DND-41 (cell line): ENCODE measurements at regions not wholly inside any gene's neighbourhood (a gene's known extent, or its start where the extent isn't known, plus 50 kb on each side); places are given as distances from the start of the nearest gene placed in this dataset.

Experiments
- ATAC-seq: fragments of 200-7000 bp; cut with Tn5 transposase; 3 replicates; pipeline ENCODE4 v1.9.1; 2021; ENCODE audit warnings: low read depth; ENCODE audit not compliant: insufficient read depth
- DNase-seq: peaks from one replicate; pipeline ENCODE4 v3.0.0-alpha.2; 2020
- H2AFZ ChIP-seq: 2 replicates; pipeline ENCODE4 v1.6.0; 2012; ENCODE audit warnings: low read depth, low read length
- H3K27ac ChIP-seq: 2 replicates; pipeline ENCODE4 v1.5.1; 2012; ENCODE audit warnings: low read length, inconsistent platforms
- H3K27me3 ChIP-seq: fragments of 200-600 bp; sonication (generic); 2 replicates; pipeline ENCODE4 v1.6.0; 2012; ENCODE audit warnings: low read length, mild to moderate bottlenecking, inconsistent platforms; ENCODE audit not compliant: insufficient read depth, poor library complexity
- H3K36me3 ChIP-seq: 2 replicates; pipeline ENCODE4 v1.5.1; 2012; ENCODE audit warnings: low read length, inconsistent platforms; ENCODE audit not compliant: insufficient read depth
- H3K4me1 ChIP-seq: 2 replicates; pipeline ENCODE4 v1.5.1; 2012; ENCODE audit warnings: mild to moderate bottlenecking, low read length; ENCODE audit not compliant: insufficient read depth
- H3K4me2 ChIP-seq: 2 replicates; pipeline ENCODE4 v1.6.0; 2012; ENCODE audit warnings: mild to moderate bottlenecking, moderate library complexity, low read length, inconsistent platforms; ENCODE audit not compliant: insufficient read depth
- H3K4me3 ChIP-seq, 2 experiments: fragments of 200-600 bp in 1 of 2; shearing (Covaris generic) in 1 of 2; 2 replicates each; pipeline ENCODE4 v1.5.1; 2012 to 2016; ENCODE audit warnings: inconsistent platforms in 2 of 2, low read length in 2 of 2, mild to moderate bottlenecking in 2 of 2, low read depth in 1 of 2, moderate library complexity in 1 of 2
- H3K79me2 ChIP-seq: 2 replicates; pipeline ENCODE4 v1.6.0; 2012; ENCODE audit warnings: low read length, inconsistent platforms; ENCODE audit not compliant: insufficient read depth
- H3K9ac ChIP-seq: 2 replicates; pipeline ENCODE4 v1.6.0; 2012; ENCODE audit warnings: low read depth, mild to moderate bottlenecking, inconsistent platforms, low read length, moderate library complexity
- H3K9me3 ChIP-seq: 2 replicates; pipeline ENCODE4 v1.5.1; 2012; ENCODE audit warnings: low read length, moderate library complexity, mild to moderate bottlenecking, inconsistent platforms; ENCODE audit not compliant: insufficient read depth, severe bottlenecking
- H4K20me1 ChIP-seq: 2 replicates; pipeline ENCODE4 v1.6.0; 2012; ENCODE audit warnings: low read length; ENCODE audit not compliant: insufficient read depth
- EZH2 ChIP-seq: IDR thresholded peaks from 3 replicates; pipeline ENCODE4 v1.6.1; 2012; ENCODE audit warnings: borderline replicate concordance, low read depth, mild to moderate bottlenecking, moderate library complexity, low read length, inconsistent platforms; ENCODE audit not compliant: severe bottlenecking
- TF ChIP-seq, protein P1 (sequence below): IDR thresholded peaks from 2 replicates; pipeline ENCODE4 v1.5.1; 2012; ENCODE audit warnings: borderline replicate concordance, low read length, moderate library complexity, mild to moderate bottlenecking; ENCODE audit not compliant: poor library complexity, severe bottlenecking; ENCODE audit errors: extremely low read depth

GRCh38 chr15:85959611-85960010 is 120.1 kb upstream of the AGBL1 start:
- Histone ChIP-seq H2AFZ (no peak overlapping the region), H3K27me3 (no peaks in the 10 kb centered on the region), H3K79me2 (no peaks in the 10 kb centered on the region), H3K9ac (no peak overlapping the region), H3K36me3 (no peaks in the 10 kb centered on the region), H3K4me2 (no peak overlapping the region), H3K4me1 (no peaks in the 10 kb centered on the region; the same call in 1 of the 2 replicates), H3K4me3 (no peak overlapping the region), H3K27ac (no peak overlapping the region), H3K9me3 (no peaks in the 10 kb centered on the region), H4K20me1 (no peaks in the 10 kb centered on the region)
- DNase-seq = no peak
- TF ChIP-seq, protein P1, sequence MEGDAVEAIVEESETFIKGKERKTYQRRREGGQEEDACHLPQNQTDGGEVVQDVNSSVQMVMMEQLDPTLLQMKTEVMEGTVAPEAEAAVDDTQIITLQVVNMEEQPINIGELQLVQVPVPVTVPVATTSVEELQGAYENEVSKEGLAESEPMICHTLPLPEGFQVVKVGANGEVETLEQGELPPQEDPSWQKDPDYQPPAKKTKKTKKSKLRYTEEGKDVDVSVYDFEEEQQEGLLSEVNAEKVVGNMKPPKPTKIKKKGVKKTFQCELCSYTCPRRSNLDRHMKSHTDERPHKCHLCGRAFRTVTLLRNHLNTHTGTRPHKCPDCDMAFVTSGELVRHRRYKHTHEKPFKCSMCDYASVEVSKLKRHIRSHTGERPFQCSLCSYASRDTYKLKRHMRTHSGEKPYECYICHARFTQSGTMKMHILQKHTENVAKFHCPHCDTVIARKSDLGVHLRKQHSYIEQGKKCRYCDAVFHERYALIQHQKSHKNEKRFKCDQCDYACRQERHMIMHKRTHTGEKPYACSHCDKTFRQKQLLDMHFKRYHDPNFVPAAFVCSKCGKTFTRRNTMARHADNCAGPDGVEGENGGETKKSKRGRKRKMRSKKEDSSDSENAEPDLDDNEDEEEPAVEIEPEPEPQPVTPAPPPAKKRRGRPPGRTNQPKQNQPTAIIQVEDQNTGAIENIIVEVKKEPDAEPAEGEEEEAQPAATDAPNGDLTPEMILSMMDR = no peak
- TF ChIP-seq EZH2 = no peak
- ATAC-seq = no peak

GRCh38 chr15:85960381-85960780 is 119.3 kb upstream of the AGBL1 start:
- H3K9ac ChIP-seq = no peak overlapping the region
- H3K79me2 ChIP-seq = no peaks in the 10 kb centered on the region
- DNase-seq = no peak
- H3K4me2 ChIP-seq = no peak overlapping the region
- no peaks in the 10 kb centered on the region for H3K36me3 ChIP-seq
- no peaks in the 10 kb centered on the region for H4K20me1 ChIP-seq
- H2AFZ ChIP-seq = no peak overlapping the region
- H3K9me3 ChIP-seq = no peaks in the 10 kb centered on the region
- no peak overlapping the region for H3K27ac ChIP-seq
- ATAC-seq = no peak
- H3K4me3 ChIP-seq = no peak overlapping the region
- H3K4me1 ChIP-seq = no peaks in the 10 kb centered on the region; the same call in 1 of the 2 replicates
- no peaks in the 10 kb centered on the region for H3K27me3 ChIP-seq
- no peak for TF ChIP-seq EZH2
- TF ChIP-seq, protein P1 = no peak

DNA sequence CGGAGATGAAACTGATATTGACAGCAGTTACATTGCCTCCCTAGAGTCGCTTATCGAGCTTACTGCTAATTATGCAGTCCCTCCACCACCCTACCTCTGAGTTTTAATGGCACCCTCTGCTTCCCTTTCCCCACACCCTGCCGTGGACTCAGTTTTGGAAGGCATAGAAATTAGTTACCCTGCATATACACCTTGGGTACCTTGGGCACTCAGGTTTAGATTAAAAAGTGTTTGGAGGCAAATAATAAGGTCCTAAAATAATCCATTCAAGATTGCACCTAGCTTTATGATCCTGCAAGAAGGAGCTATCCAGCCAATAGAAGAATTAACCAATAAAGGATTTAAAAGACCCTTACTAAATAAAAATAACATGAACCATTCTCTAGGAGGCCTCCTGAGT is 117.8 kb upstream of the AGBL1 start:
- Histone ChIP-seq H3K9me3 (no peaks in the 10 kb centered on the region), H3K27me3 (no peaks in the 10 kb centered on the region), H3K79me2 (no peaks in the 10 kb centered on the region), H3K4me3 (no peak overlapping the region), H3K4me1 (no peaks in the 10 kb centered on the region; the same call in 1 of the 2 replicates), H3K9ac (no peak overlapping the region), H3K4me2 (no peak overlapping the region), H3K27ac (no peak overlapping the region), H4K20me1 (no peaks in the 10 kb centered on the region), H2AFZ (no peak overlapping the region), H3K36me3 (no peaks in the 10 kb centered on the region)
- DNase-seq = no peak
- no peak for TF ChIP-seq EZH2
- TF ChIP-seq, protein P1 = no peak
- no peak for ATAC-seq
